Nephron progenitor cell (in vitro differentiated cells): ENCODE measurements at regions not wholly inside any gene's neighbourhood (a gene's known extent, or its start where the extent isn't known, plus 50 kb on each side); places are given as distances from the start of the nearest gene placed in this dataset.

Source experiments
- DNase-seq: peaks from one replicate; pipeline ENCODE4 v3.0.0; 2021
- H3K27ac Mint-ChIP-seq: 2 replicates; pipeline ENCODE4 v1.8.0; 2021; ENCODE audit warnings: mild to moderate bottlenecking, moderate library complexity, mixed read lengths
- H3K27me3 Mint-ChIP-seq: 2 replicates; pipeline ENCODE4 v1.8.0; 2021; ENCODE audit warnings: mild to moderate bottlenecking, low read depth, mixed read lengths; ENCODE audit not compliant: poor library complexity
- H3K36me3 Mint-ChIP-seq: 2 replicates; pipeline ENCODE4 v1.8.0; 2021; ENCODE audit warnings: low read depth, mixed read lengths
- H3K4me1 Mint-ChIP-seq: 2 replicates; pipeline ENCODE4 v1.8.0; 2021; ENCODE audit warnings: mixed read lengths
- H3K4me3 Mint-ChIP-seq: 2 replicates; pipeline ENCODE4 v1.8.0; 2021; ENCODE audit warnings: mild to moderate bottlenecking, moderate library complexity, mixed read lengths
- H3K9me3 Mint-ChIP-seq: 2 replicates; pipeline ENCODE4 v1.8.0; 2021; ENCODE audit warnings: mild to moderate bottlenecking, moderate library complexity, mixed read lengths
- TF ChIP-seq, protein P1 (sequence below): fragments of 200-600 bp; sonication (generic); IDR thresholded peaks from 2 replicates; pipeline ENCODE4 v1.5.0; 2021; ENCODE audit warnings: antibody characterized with exemption

DNA sequence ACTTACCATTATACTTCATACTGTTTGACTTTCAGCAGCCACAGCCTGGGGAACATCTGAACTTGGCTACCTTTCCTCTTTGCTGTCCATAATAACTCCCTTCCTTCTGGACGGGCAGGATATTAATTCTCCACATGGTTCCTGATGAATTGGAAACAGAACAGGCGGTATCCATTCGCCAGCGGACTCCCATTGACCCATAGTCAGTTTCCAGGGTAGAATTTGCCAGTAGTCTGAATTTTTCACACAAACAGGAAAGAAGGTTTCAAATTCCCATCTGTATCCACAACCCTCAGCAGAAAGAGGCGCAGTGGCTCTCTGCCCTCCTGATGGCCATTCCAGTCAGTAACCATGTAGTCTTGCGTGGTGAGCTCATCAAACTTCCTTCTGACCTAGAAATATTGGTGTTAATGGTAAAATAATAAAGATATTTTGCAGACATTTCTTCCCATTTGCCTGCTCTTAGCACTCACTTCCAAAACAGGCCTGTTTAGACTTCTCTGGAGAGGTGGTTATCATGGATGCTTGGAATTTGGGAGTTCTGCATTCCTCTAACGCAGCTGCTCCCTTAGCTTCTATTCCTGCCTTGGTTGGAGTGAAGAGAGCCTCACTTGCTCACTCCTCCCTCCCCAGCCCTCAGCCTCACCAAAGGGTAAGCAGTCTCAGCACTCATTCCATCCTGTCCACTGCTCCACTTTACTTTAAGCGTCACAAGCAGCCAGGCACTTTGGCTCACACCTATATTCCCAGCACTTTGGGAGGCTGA lies 75.0 kb upstream of the OXGR1 start:
- Mint-ChIP-seq H3K27me3 (peaks cover 6% of the 10 kb centered on the region), H3K27ac (no peak overlapping the region), H3K36me3 (no peaks in the 10 kb centered on the region), H3K4me1 (peaks cover 13% of the 10 kb centered on the region), H3K4me3 (no peak overlapping the region), H3K9me3 (peaks cover 9% of the 10 kb centered on the region)
- TF ChIP-seq, protein P1, sequence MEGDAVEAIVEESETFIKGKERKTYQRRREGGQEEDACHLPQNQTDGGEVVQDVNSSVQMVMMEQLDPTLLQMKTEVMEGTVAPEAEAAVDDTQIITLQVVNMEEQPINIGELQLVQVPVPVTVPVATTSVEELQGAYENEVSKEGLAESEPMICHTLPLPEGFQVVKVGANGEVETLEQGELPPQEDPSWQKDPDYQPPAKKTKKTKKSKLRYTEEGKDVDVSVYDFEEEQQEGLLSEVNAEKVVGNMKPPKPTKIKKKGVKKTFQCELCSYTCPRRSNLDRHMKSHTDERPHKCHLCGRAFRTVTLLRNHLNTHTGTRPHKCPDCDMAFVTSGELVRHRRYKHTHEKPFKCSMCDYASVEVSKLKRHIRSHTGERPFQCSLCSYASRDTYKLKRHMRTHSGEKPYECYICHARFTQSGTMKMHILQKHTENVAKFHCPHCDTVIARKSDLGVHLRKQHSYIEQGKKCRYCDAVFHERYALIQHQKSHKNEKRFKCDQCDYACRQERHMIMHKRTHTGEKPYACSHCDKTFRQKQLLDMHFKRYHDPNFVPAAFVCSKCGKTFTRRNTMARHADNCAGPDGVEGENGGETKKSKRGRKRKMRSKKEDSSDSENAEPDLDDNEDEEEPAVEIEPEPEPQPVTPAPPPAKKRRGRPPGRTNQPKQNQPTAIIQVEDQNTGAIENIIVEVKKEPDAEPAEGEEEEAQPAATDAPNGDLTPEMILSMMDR = no peak
- DNase-seq = no peak

DNA sequence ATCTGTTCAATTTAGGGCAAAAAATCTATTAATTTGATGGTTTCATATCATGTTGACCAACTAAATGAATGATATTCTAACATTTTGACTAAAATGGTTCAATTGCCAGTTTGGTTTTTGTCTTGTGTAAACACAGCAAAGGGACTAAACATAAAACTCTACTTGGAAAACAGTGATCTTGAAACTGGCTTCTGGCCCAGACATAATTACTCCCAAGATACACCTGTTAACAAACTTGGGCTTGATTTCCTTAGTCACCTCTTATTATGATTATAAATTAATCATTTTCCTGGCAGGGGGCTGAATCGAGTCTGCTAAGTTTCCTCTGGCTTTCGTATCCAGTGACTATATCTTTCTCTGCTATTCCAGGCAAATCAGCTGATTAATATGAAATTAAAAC lies 78.0 kb upstream of the OXGR1 start:
- TF ChIP-seq, protein P1 = no peak
- Mint-ChIP-seq H3K4me1 (peaks cover 13% of the 10 kb centered on the region), H3K36me3 (no peaks in the 10 kb centered on the region), H3K27me3 (peaks cover 3% of the 10 kb centered on the region), H3K9me3 (peaks cover 25% of the 10 kb centered on the region), H3K27ac (no peak overlapping the region), H3K4me3 (no peak overlapping the region)
- DNase-seq = no peak

DNA sequence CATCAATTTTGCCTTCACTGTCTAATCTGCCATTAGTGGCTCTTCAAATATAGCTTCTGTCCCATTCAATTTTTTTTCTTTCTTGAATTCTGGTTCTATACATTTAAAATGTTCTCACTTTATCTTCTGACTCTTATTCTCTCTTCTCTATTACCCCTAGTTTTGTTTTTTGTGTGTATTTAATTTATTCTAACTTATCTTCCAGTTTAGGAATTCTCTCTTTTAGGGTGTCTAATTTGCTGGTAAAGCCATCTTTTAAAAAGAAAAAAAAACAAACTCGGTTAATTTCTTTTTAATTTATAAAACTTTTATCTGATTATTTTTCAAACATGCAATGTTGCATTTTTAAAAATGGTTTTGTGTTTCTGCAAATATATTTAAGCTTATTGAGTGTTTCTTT lies 80.3 kb upstream of the OXGR1 start:
- TF ChIP-seq, protein P1 = no peak
- H3K27me3 Mint-ChIP-seq = peaks cover 8% of the 10 kb centered on the region
- H3K4me1 Mint-ChIP-seq = no peaks in the 10 kb centered on the region
- DNase-seq = no peak
- H3K36me3 Mint-ChIP-seq = no peaks in the 10 kb centered on the region
- H3K27ac Mint-ChIP-seq = no peak overlapping the region
- H3K9me3 Mint-ChIP-seq = peaks cover 25% of the 10 kb centered on the region
- H3K4me3 Mint-ChIP-seq = no peak overlapping the region

DNA sequence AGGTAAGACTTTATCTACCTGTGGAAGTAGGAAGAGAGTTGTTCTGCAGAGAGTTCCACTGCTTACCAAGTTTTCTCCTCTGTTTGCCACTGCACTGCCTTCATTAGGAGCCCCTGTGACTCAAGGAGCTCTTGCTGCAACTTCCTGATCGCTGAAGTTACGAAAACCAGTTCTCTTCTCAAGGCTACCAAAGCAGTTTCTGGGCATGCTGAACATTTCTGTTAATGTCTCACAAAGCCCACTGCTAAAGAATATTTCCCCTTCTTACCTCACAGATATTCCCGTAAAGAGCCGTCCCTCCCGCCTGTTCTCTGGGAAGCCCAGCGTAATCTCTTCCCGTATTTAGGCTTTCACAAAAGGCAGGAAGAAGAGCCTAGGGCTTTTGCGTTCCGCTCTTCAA lies 82.6 kb upstream of the OXGR1 start:
- H3K4me3 Mint-ChIP-seq = no peak overlapping the region
- H3K27ac Mint-ChIP-seq = no peak overlapping the region
- no peaks in the 10 kb centered on the region for H3K36me3 Mint-ChIP-seq
- TF ChIP-seq, protein P1 = no peak
- H3K27me3 Mint-ChIP-seq = peaks cover 5% of the 10 kb centered on the region
- H3K4me1 Mint-ChIP-seq = no peaks in the 10 kb centered on the region
- H3K9me3 Mint-ChIP-seq = peaks cover 25% of the 10 kb centered on the region
- DNase-seq = no peak

DNA sequence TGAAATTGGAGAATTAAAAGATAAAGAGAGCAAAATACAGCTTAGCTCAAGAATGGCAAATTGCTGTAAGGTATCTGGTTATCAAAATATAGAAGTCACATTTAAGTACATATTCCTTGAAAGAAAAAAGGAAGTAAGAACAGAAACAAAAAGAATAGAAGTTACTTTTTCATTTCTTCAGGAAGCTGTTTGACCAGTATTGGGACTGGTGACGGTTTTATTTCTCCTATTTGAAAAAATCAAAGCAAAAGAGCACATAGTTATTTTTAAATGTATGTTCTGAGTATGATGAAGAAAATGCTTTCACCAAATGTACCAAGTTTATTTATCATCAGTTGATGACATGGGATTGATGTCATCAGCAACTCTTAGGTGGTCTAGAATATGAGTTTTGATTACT lies 83.1 kb upstream of the OXGR1 start:
- Mint-ChIP-seq H3K36me3 (no peaks in the 10 kb centered on the region), H3K27ac (no peak overlapping the region), H3K9me3 (peaks cover 25% of the 10 kb centered on the region), H3K27me3 (peaks cover 5% of the 10 kb centered on the region), H3K4me3 (no peak overlapping the region), H3K4me1 (no peaks in the 10 kb centered on the region)
- TF ChIP-seq, protein P1 = no peak
- no peak for DNase-seq

DNA sequence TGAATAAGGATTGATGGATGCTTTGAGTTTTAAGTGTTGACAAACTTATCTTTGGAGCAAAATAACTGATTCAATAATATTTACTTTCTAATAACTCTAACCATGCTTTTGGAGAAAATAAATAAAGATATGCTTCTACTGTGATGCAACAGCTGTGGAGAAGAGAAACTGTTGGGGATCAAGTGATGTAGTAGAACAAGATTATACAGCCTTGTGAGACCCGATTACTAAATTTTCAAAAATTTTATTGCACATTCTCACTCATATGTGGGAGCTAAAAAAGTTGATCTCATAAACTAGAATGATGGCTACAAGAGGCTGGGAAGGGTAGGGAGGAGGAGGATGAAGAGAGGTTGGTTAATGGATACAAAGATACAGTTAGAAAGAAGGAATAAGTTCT lies 85.5 kb upstream of the OXGR1 start:
- Mint-ChIP-seq H3K27ac (no peak overlapping the region), H3K27me3 (peaks cover 5% of the 10 kb centered on the region), H3K4me3 (no peak overlapping the region), H3K4me1 (no peaks in the 10 kb centered on the region), H3K36me3 (no peaks in the 10 kb centered on the region), H3K9me3 (peaks cover 11% of the 10 kb centered on the region)
- TF ChIP-seq, protein P1 = no peak
- DNase-seq = no peak
